Naive B cell (primary cell): ENCODE measurements at regions not wholly inside any gene's neighbourhood (a gene's known extent, or its start where the extent isn't known, plus 50 kb on each side); places are given as distances from the start of the nearest gene placed in this dataset.
"Not testable (repeated sequence)": the region's sequence is repeated elsewhere in the genome, so short reads cannot be mapped to it uniquely, and the experiment has no call there.

Source experiments
- ATAC-seq, 2 donors: fragments of 150-1000 bp; cut with Tn5 transposase; 2 replicates each; pipeline ENCODE4 v1.10.0; 2021; ENCODE audit warnings: low read depth in 2 of 2, mild to moderate bottlenecking in 2 of 2, moderate library complexity in 2 of 2
- DNase-seq: peaks from one replicate; pipeline ENCODE4 v3.0.0; 2022
- H3K27ac Mint-ChIP-seq, 6 donors: one replicate each; pipeline ENCODE4 v1.8.0; 2020 to 2022; ENCODE audit warnings: mild to moderate bottlenecking in 6 of 6, mixed read lengths in 6 of 6, moderate library complexity in 5 of 6, inconsistent platforms in 2 of 6
- H3K27me3 Mint-ChIP-seq, 3 donors: one replicate each; pipeline ENCODE4 v1.8.0; 2021 to 2022; ENCODE audit warnings: mixed read lengths in 3 of 3, mild to moderate bottlenecking in 1 of 3
- H3K36me3 Mint-ChIP-seq, 2 donors: one replicate each; pipeline ENCODE4 v1.8.0; 2020 to 2022; ENCODE audit warnings: mixed read lengths in 2 of 2, inconsistent platforms in 1 of 2, mild to moderate bottlenecking in 1 of 2
- H3K4me1 Mint-ChIP-seq, 3 donors: one replicate each; pipeline ENCODE4 v1.8.0; 2020 to 2022; ENCODE audit warnings: mixed read lengths in 3 of 3, inconsistent platforms in 1 of 3, mild to moderate bottlenecking in 1 of 3, moderate library complexity in 1 of 3
- H3K4me3 Mint-ChIP-seq, 8 donors: one replicate each; pipeline ENCODE4 v1.8.0; 2020 to 2022; ENCODE audit warnings: mild to moderate bottlenecking in 8 of 8, mixed read lengths in 8 of 8, moderate library complexity in 8 of 8, inconsistent platforms in 2 of 8
- H3K9me3 Mint-ChIP-seq, 7 donors: one replicate each; pipeline ENCODE4 v1.8.0; 2020 to 2022; ENCODE audit warnings: mixed read lengths in 7 of 7, mild to moderate bottlenecking in 5 of 7, inconsistent platforms in 2 of 7, moderate library complexity in 1 of 7

DNA sequence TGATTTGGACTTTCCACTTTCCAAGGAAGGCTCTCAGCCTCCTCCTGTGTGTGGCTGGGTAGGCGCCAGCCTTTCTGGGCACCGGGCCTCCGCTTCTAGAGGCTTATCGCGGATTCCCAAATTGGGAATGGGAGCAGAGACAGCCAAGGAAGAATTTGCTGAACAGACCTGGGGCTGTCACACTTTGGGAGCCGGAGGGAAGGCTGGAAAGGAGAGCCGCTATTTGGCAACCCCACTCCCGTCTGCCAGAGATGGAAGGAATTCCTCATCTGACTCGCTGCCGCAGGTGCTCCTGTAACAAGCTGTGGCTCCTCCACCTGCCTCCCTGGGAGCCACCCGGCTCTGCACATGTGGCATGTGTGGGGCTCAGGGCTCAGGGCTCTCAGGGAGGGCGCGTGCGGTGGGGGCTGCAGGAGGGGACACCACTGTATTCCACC lies 50.8 kb upstream of the ECHDC3 start:
- H3K4me3 Mint-ChIP-seq: no peak overlapping the region
- no peaks in the 10 kb centered on the region for H3K27me3 Mint-ChIP-seq
- H3K9me3 Mint-ChIP-seq: no peaks in the 10 kb centered on the region
- H3K36me3 Mint-ChIP-seq: no peaks in the 10 kb centered on the region
- no peak overlapping the region for H3K27ac Mint-ChIP-seq
- ATAC-seq (no peak), DNase-seq (no peak)
- H3K4me1 Mint-ChIP-seq: peaks cover 42 to 76% (median 52%) of the 10 kb centered on the region in 3 donors

DNA sequence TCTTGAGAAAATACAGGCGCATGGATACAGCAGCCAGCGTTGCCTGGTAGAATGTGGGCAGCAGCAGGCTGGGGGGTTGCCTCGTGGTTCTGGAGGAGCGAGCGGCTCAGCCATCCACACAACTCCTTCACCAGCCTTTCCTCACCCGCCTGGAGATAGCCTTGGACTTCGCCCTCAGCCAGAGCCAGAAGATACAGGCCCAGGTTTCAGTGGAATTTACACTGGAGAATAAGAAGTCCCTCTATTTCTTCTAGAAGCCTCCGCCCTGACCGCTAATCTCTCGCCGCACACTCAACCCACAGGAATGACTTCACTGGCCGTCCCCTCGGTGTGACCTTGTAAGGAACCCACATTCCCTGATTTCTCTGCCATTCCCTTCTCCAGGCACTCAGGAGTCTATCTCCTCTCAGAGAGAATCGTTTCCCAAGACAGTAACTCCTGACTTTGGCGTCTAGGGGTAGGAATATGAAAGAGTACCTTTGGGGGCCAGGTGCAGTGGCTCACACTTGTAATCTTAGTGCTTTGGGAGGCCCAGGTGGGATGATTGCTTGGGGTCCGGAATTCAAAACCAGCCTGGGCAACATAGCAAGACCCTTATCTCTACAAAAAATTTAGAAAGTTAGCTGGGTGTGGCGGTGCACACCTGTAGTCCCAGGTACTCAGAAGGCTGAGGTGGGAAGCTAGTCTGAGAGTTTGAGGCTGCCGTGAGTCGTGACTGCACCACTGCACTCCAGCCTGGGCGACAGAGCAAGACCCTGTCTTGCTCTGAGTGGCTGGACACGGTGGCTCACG lies 52.0 kb upstream of the ECHDC3 start:
- ATAC-seq (no peak), DNase-seq (no peak)
- H3K27me3 Mint-ChIP-seq: no peaks in the 10 kb centered on the region

DNA sequence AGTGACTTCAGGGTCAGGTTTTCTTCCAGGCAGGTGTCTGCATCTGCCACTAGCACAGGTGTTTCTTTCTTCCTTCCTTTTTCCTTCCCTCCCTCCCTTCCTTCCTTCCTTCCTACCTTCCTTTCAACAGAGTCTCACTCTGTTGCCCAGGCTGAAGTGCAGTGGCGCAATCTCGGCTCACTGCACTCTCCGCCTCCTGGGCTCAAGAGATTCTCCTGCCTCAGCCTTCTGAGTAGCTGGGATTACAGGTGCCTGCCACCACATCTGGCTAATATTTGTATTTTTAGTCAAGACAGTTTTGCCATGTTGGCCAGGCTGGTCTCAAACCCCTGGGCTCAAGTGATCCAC lies 53.8 kb upstream of the ECHDC3 start:
- not testable (repeated sequence) for H3K27me3 Mint-ChIP-seq, ATAC-seq, H3K9me3 Mint-ChIP-seq, DNase-seq, H3K36me3 Mint-ChIP-seq
- Mint-ChIP-seq H3K4me3 (peak overlapping the region in 7 of 8 donors; percentile 23 to 70 (median 52)), H3K4me1 (peaks cover 53 to 82% (median 67%) of the 10 kb centered on the region in 3 donors), H3K27ac (peak overlapping the region in 5 of 6 donors; percentile 30 to 88 (median 38))

More for the DNA sequence above, 52.0 kb upstream of the ECHDC3 start:
- H3K4me1 Mint-ChIP-seq: peaks cover 36 to 75% (median 53%) of the 10 kb centered on the region in 3 donors
- H3K27ac Mint-ChIP-seq: peak overlapping the region in 2 of 6 donors; percentile 20 to 82
- peak overlapping the region in 1 of 8 donors; percentile 30 for H3K4me3 Mint-ChIP-seq
- H3K9me3 Mint-ChIP-seq: no peaks in the 10 kb centered on the region
- no peaks in the 10 kb centered on the region for H3K36me3 Mint-ChIP-seq

DNA sequence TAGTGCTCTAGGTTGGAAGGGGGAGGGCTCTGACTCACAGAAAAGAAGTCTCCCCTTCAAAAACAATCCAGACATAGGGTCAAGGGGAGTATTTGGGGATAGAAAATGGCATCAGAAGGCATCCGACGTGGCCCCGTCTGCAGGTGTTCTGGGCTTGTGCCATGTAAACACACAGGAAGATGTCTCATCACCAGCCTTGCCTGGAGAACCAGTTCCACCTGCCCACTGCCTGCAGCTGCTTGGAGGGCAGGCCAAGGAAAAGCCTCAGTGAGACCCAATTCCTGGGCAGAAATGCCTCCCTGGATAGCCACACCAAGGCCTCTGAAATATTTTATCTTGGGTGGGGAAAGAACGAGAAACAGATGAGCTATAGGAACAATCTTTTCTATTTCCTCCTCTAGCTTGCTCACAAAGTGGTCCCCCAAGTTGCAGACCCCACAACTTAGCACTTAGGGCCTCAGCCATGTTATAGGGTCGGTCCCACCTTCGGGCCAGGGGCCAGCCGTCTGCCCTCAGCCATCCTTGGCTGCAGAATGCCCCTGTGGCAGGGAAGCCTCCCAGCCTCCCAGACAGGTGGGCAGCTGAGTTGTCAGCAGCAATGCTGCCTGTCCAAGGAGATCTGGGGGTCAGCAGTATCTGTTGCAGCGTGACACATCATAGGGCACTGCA lies 54.3 kb upstream of the ECHDC3 start:
- DNase-seq: no peak
- no peak for ATAC-seq
- Mint-ChIP-seq H3K4me3 (peak overlapping the region in 7 of 8 donors; percentile 23 to 90 (median 57)), H3K9me3 (no peaks in the 10 kb centered on the region), H3K36me3 (no peaks in the 10 kb centered on the region), H3K4me1 (peaks cover 58 to 84% (median 70%) of the 10 kb centered on the region in 3 donors), H3K27me3 (no peaks in the 10 kb centered on the region), H3K27ac (peak overlapping the region in 4 of 6 donors; percentile 82 to 94 (median 90))

DNA sequence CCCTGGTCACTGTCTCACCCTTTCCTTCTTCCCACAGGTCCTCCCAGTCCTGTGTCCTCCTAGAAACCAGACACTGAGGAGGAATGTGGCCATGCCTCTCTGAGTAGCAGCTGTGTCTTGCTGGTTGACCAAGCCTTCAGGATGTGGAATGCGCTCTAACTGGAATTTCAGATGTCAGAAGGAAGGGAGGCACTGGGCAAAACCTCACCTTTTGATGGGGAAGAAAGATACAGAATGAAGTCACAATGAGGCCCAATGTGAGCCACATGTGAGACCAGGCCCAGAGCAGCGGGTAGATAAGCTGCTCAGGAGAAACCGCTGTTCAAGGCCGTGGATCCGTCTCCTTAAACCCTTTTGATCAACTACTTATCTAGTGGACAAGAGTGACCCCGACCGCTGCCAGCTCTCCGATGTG lies 54.8 kb upstream of the ECHDC3 start:
- H3K27me3 Mint-ChIP-seq: no peaks in the 10 kb centered on the region
- peaks cover 59 to 84% (median 75%) of the 10 kb centered on the region in 3 donors for H3K4me1 Mint-ChIP-seq
- no peaks in the 10 kb centered on the region for H3K36me3 Mint-ChIP-seq
- peak overlapping the region in 4 of 6 donors; percentile 82 to 94 (median 90) for H3K27ac Mint-ChIP-seq
- ATAC-seq (no peak), DNase-seq (no peak)
- H3K4me3 Mint-ChIP-seq: peak overlapping the region in 7 of 8 donors; percentile 34 to 90 (median 56)
- H3K9me3 Mint-ChIP-seq: no peaks in the 10 kb centered on the region

DNA sequence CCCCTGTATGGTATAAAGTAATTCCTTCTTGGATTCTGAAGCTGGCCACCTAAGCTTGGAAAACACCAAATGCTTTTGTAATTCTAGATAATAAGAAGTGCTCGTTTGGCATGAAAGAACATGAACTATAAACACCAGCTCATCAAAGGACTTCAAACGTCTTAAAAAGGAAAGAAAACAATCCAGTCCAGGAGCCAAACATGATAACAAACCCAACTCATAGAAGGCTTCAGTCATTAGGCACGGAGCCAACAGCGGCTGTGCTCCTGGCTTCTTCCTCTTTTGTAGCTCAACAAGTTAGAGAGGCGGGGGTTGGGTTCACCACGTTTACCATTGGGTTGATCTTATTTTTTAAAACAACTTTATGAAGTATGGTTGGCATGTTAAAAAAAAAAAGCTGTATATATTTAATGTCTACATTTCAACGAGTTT lies 56.4 kb upstream of the ECHDC3 start:
- H3K4me3 Mint-ChIP-seq: peak overlapping the region; percentile 83 to 98 (median 94)
- H3K36me3 Mint-ChIP-seq: no peaks in the 10 kb centered on the region
- H3K4me1 Mint-ChIP-seq: peaks cover 69 to 95% (median 88%) of the 10 kb centered on the region in 3 donors
- DNase-seq: peak; percentile 79
- no peaks in the 10 kb centered on the region for H3K9me3 Mint-ChIP-seq
- no peaks in the 10 kb centered on the region for H3K27me3 Mint-ChIP-seq
- ATAC-seq: peak; percentile 42 to 43
- H3K27ac Mint-ChIP-seq: peak overlapping the region; percentile 98 to 100 (median 99)

DNA sequence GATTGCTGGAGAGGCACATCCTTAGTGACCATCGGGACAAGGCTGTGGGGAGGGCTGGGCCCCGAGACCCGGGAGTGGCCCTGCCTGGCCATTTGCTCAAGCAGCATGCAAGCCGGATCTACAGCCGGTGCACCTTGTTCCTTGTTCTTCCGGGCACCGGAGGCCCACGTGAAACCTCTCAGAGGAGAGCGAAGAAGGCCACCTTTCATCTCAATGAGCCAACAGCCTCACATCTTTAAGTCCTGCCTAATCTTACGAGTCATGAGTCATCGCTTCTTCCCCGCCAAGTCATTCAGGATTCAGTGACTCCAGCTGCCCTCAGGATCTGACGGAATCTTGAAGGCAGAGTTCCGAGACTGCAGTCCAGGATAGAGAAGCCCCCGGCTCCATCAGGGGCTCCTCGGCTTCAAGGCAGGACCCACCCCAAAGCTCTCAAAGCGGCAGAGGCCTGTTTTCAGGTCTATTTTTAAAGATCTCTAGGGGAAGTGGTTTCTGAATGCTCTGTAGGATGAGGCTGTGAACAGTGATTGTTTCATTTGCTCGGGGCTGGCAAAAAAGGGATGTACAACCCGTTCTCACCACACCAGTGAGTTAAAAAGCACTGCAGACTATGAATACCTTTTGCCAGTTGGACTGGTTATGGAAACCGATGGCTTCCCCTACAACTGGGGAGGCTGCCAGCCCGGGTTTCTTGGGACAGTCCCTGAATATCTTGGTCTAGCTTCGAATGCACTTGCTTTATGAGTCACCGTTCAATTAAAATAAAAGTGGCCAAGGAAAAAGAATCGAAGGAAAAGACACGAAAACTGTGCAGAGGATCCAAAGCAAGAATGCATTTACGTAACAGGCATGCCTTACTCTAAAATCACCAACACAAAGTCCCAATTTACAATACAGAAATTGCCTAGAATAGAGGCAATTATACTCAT lies 57.2 kb upstream of the ECHDC3 start:
- Mint-ChIP-seq H3K27ac (peak overlapping the region; percentile 98 to 100 (median 99)), H3K4me1 (peaks cover 75 to 95% (median 90%) of the 10 kb centered on the region in 3 donors), H3K27me3 (no peaks in the 10 kb centered on the region), H3K36me3 (no peaks in the 10 kb centered on the region), H3K4me3 (peak overlapping the region; percentile 83 to 98 (median 94)), H3K9me3 (no peaks in the 10 kb centered on the region)
- peak; percentile 76 for ATAC-seq
- DNase-seq: peak; percentile 91

DNA sequence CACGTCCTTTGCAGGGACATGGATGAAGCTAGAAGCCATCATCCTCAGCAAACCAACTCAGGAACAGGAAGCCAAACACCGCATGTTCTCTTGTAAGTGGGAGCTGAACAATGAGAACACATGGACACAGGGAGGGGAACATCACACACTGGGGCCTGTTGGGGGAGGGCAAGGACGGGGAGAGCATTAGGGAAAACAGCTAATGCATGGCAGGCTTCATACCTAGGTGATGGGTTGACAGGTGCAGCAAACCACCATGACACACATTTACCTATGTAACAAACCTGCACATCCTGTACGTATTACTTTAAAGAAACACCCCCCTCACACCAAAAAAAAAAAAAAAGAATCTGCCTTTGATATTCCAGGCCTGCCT lies 57.9 kb upstream of the ECHDC3 start:
- H3K4me1 Mint-ChIP-seq: peaks cover 76 to 97% (median 94%) of the 10 kb centered on the region in 3 donors
- H3K4me3 Mint-ChIP-seq: peak overlapping the region; percentile 83 to 98 (median 94)
- H3K27me3 Mint-ChIP-seq, H3K36me3 Mint-ChIP-seq, H3K9me3 Mint-ChIP-seq, DNase-seq: not testable (repeated sequence)
- ATAC-seq: peak; percentile 38 to 50
- H3K27ac Mint-ChIP-seq: peak overlapping the region; percentile 98 to 100 (median 99)

DNA sequence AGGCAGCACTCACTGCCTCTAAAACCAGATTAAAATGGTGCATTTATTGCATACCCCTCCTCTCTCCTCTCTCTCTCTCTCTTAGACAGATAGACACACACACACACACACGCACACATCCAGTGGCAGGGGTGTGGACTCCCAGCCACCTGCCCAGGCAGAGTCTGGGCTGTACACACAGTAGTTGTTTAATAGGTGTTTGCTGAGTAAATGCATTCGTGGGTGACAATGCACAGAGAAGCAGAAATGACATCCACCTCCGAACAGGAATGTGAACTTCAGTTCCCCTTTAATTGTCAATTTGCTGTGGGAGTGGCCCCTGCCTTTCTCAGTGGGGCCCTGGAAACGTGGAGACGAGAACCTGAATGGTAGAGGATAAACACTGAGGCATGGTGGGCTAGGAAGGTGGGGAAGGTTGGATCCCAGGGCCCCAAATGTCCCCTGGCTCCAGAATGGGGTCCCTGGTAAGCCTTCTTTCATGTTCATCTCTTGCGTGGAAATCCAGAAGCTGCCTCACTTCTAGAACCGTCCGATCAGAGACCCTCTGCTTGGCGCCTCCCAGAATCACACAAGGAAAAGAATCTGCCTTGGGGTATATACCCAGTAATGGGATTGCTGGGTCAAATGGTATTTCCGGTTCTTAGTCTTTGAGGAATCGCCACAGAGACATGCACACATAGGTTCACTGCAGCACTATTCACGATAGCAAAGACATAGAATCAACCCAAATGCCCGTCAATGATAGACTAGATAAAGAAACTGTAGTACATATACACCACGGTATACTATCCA lies 58.5 kb upstream of the ECHDC3 start:
- Mint-ChIP-seq H3K9me3 (no peaks in the 10 kb centered on the region), H3K4me1 (peaks cover 72 to 95% (median 91%) of the 10 kb centered on the region in 3 donors), H3K27me3 (no peaks in the 10 kb centered on the region), H3K4me3 (peak overlapping the region; percentile 83 to 98 (median 94)), H3K36me3 (no peaks in the 10 kb centered on the region), H3K27ac (peak overlapping the region; percentile 98 to 100 (median 99))
- DNase-seq: peak; percentile 44
- ATAC-seq: peak in 1 of 2 donors; percentile 5

DNA sequence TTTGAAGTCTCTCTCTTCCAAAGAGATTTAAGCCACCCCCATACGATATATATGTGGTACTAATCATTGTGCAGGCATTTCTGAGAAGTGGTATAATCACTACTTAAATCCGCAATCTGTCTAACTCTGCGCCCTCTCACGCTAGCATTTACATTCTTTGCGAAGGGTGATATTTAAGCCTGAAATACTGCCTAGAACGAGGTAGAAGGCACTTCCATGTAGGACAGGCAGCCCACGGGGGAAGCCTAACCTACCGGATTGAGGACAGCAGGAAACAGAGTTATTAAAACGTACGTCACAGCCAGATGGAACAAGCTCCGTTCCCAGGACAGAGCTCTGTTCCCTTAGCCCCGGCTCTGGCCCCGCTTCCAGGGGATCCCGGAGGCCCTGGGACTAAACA lies 59.3 kb upstream of the ECHDC3 start:
- Mint-ChIP-seq H3K27me3 (no peaks in the 10 kb centered on the region), H3K4me3 (peak overlapping the region; percentile 63 to 98 (median 94))

DNA sequence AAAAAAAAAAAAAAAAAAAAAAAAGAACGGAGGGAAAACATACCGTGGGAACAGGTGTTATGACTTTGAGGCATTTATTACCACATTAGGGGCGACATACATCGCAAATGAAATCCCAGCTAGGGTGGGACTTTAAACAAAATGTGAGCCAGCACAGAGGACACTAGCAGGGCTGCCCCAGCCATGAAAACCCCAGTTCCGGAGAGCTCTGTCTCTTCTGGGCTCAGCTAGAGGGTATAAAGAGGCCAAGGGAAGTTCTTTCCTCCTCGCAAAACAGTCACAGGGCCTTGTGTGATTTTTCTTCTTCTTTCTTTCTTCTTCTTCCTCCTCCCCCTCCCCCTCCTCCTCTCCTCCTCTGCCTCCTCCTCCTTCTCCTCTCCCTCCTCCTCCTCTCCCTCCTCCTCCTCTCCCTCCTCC lies 59.9 kb upstream of the ECHDC3 start:
- no peaks in the 10 kb centered on the region for H3K36me3 Mint-ChIP-seq
- H3K4me3 Mint-ChIP-seq: peak overlapping the region; percentile 63 to 98 (median 94)
- H3K27ac Mint-ChIP-seq: peak overlapping the region; percentile 55 to 100 (median 98)
- no peaks in the 10 kb centered on the region for H3K9me3 Mint-ChIP-seq
- peaks cover 65 to 94% (median 86%) of the 10 kb centered on the region in 3 donors for H3K4me1 Mint-ChIP-seq
- H3K27me3 Mint-ChIP-seq: no peaks in the 10 kb centered on the region
- DNase-seq (no peak), ATAC-seq (no peak)

More for the DNA sequence above, 59.3 kb upstream of the ECHDC3 start:
- Mint-ChIP-seq H3K27ac (peak overlapping the region; percentile 41 to 100 (median 98)), H3K9me3 (no peaks in the 10 kb centered on the region), H3K4me1 (peaks cover 67 to 94% (median 87%) of the 10 kb centered on the region in 3 donors), H3K36me3 (no peaks in the 10 kb centered on the region)
- DNase-seq: no peak
- no peak for ATAC-seq

DNA sequence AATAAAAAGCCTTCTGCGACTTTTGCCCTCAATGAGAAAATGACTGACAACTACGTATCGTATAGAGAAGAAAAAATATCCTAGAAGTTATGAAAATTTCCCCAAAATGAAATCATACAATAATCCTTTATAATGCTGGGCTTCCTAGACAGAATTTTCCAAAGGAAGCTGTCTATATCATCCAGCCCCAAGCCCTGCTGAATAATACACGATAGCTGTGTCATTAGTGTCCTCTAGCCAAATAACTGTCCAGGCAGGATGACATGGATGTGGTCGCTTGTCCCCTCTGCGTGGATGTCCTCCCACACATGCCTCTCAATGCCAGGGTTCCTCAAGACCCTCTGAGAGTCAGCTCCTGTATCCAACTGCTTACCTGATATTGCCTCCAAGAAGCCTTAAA lies 61.7 kb upstream of the ECHDC3 start:
- Mint-ChIP-seq H3K4me1 (peaks cover 67 to 95% (median 83%) of the 10 kb centered on the region in 3 donors), H3K36me3 (peaks cover 6 to 10% of the 10 kb centered on the region in 2 donors), H3K9me3 (peaks cover 0 to 7% (median 0%) of the 10 kb centered on the region in 7 donors), H3K27ac (peak overlapping the region; percentile 66 to 98 (median 85)), H3K27me3 (no peaks in the 10 kb centered on the region), H3K4me3 (peak overlapping the region in 4 of 8 donors; percentile 69 to 98 (median 82))
- ATAC-seq: no peak
- DNase-seq: no peak
